GM18517 (cell line): ENCODE measurements at regions not wholly inside any gene's neighbourhood (a gene's known extent, or its start where the extent isn't known, plus 50 kb on each side); places are given as distances from the start of the nearest gene placed in this dataset.

Experiments used
- ATAC-seq: cut with Tn5 transposase; IDR thresholded peaks from one replicate; pipeline ENCODE4 v1.9.1; 2021; ENCODE audit warnings: mild to moderate bottlenecking, moderate library complexity; ENCODE audit not compliant: unreplicated experiment

- ATAC-seq = no peak
Measured at GRCh38 chr3:110375751-110376518, 695.7 kb upstream of the NECTIN3 start.

DNA sequence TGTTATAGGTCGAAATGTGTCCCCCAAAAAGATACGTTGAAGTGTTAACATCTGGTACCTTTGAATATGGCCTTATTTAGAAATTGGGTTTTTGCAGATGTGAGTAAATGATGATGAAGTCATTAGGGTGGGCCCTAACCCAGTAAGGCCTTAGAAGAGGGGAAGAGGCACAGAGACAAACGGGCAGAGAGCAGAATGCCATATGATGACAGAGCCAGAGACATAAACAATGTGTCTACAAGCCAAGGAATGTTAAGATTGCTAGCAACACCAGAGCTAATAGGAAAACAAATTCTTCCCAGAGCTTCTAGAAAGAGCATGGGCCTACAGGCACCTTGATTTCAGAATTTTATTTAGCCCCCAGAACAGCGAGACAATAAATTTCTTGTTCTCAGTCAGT is 693.1 kb upstream of the NECTIN3 start:
- ATAC-seq = no peak

DNA sequence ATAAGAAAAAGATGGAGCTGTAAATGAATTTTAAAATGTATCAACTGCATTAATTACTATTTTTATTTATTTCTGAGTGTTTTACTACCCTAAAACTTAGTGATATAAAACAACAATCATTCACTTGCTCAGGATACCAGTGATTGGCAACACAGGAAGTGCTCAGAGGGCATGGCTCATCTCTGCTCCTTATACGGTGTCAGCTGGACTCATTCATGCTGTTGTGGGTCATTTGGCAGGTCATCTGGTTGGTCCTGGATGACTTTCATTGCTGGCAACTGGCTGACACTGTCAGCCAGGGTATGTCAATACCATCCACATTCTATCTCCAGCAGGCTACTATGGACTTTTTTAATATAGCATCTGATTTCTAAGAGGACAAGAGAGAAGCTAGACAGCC is 689.6 kb upstream of the NECTIN3 start:
- ATAC-seq = no peak

DNA sequence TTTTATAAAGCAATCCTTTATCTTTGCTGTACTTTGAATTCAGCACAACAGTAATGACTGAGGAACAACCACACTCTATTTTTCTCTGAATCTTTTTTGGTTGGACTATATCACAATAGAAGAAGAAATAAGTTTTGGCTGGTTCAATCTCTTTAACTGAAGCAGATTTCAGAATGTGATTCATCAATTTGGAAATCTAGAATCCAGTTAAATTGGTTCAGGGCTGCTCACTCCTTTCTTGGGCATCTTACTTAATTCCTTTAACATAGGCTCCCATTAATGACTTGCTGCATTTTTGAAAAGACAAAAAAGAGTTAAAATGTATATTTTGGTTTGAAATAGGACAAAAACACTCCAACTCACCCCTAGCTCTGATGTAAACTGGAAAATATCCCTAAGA is 688.3 kb upstream of the NECTIN3 start:
- ATAC-seq = no peak

- no peak for ATAC-seq
Measured at GRCh38 chr3:110384601-110385000, 687.0 kb upstream of the NECTIN3 start.

GRCh38 chr3:110389005-110389404 is 682.6 kb upstream of the NECTIN3 start:
- no peak for ATAC-seq

DNA sequence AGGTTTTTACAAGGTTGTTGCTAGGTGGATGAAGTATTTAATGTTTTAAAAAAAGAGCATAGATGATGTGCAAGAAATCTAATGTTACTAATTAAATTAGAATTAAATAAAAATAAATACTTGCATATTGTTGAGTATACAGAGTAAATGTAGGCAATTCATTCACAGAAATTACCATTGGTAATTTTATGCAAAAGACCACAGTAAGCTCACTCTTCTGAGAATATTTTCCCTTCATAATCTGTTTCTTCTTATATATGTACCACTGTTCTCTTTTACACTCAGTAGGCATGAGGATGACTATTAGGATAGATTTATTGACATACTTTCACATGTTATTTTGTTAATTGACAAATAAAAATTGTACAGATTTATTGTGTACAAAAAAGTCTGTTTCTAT is 681.2 kb upstream of the NECTIN3 start:
- ATAC-seq = no peak

DNA sequence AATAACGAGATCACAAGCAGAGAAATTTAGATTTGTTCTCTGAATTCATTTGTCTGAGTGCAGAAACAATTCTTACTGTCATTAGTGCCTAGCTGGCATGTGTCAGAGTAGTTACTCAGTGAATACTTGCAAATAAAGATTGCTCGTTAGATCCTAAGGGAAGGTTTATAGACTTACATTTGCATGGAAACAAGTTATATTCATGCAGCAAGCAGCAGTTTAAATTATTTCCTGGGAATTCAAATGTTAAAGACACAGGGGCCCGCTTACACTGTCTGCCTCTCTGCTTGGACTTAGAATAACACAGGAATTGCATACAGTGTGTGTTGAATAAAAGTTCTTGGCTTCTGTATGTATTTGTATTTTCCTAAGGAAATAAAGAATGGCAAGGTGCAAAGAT is 680.6 kb upstream of the NECTIN3 start:
- ATAC-seq = no peak

DNA sequence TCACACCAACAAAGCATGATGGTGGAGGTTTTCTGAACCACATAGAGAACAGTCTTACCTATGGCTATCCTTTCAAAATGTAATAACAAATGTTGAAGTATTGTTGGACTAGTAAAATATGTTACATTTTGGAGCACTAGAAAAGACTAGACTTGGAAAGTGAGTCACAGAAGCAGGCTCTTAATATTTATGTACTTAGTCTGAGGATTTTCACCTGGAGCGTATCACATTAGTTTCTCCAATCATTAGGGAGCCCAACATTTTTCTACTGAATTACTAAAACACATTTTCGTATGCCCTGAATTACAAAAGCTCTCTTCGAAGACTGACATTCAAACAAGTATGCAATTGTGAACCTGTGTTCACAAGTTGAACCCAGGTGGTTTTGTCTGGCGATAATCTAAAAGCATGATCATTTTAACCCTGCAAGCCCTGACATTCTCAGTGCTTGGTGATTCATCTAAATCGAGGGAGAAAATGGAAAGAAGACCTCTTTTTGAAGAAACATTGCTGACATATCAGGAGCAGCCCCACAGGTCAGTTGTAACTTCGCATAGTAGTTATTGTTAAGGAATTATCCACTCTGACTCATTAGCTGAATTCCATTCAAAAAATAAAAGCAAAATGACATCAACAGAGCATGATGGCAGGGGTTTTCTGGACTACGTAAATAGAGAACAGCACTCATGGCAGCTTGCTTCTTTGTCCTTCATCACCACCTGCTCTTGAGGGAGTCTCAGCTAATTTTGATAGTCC is 679.8 kb upstream of the NECTIN3 start:
- ATAC-seq = no peak

DNA sequence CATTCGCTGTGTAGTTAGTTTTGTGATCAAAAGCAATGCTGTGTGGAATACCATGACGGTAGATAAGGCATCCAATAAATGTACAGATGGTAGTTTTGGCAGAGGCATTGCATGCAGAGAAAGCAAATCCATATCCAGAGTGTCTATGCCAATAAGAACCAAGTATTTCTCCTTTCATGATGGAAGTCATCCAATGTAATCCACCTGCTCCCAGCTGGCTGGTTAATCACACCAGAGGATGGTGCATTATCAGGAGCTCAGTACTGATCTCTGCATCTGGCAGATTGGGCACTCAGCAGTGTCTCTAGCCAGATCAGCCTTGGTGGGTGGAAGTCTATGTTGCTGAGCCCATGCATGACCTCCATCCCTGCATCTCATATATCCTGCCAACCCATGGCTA is 677.7 kb upstream of the NECTIN3 start:
- ATAC-seq = no peak

DNA sequence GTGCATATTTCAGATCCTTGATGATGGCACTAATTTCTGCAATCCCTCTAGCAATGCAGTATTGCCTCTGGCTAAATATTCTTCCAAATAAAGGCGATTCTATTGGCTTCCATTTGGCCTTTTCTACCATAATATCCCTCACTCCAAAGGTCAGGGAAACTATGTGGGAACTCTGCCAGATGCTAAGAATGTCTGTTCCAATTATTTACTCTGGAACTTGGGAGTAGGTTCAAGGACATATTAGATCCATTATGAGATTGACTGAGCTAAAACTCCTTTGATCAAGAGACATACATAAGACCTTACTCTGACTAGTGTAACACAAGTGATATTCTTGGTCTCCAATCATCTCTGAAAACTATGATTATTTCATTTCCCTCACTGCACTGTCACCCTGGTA is 674.5 kb upstream of the NECTIN3 start:
- ATAC-seq = no peak

DNA sequence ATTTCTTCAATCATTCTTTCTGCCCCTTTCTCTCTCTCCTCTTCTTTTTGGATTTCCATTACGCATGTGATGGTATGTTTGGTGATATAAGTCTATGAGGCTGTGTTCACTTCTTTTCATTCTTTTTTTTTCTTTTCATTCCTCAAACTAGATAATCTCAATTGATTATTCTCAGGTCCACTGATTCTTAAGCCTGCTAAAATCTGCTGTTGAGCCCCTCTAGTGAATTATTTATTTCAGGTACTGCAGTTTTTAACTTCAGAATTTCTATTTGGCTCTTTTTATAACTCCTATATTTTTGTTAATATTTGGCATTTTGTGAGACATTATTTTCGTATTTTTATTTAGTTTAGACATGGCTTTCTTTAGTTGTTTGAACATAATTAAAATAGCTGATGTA is 671.3 kb upstream of the NECTIN3 start:
- no peak for ATAC-seq

- ATAC-seq = no peak
Measured at GRCh38 chr3:110405830-110406585, 665.6 kb upstream of the NECTIN3 start.

GRCh38 chr3:110413266-110413665 is 658.4 kb upstream of the NECTIN3 start:
- no peak for ATAC-seq

DNA sequence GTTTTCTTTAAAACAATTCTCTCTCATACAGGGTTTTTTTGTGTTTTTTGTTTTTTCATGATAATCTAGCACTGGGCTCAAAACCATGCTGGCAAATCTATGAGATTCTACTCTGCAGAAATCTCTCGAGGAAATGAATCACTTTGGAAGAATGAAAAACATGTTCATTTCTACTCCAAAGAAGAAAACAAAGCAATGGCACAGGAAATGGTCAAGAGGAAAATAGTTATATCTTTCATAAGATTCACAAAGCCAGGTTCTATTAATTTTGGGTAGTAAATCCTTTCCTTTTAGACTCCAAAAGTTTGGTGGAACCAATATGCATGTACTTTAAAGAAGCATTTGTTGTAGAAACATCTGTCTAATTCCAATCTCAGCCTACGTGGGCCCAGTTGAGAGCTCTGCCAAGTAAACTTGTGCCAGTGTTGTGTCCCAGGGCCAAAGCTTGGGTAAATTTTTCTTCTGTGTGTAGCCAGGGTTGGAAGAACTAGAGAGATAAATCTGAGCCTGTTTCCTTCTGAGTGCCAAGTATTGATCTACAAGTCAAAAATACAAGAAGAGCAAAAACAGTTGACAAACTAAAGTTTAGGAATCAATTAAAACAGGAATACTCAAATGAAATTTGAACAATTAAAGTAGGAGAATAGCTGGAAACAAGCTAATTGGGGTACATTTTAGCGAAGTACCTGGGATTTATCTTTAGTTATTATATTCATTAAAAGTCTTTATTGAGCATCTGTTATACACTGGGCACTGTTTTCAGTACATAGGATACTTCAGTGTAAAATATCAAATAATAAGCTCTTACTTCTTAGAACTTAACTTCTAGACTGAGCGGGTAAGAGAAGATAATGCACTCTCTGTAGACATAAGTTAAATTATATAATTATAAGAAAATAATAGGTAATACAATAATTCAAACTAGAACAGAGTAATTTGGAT is 657.5 kb upstream of the NECTIN3 start:
- no peak for ATAC-seq

- no peak for ATAC-seq
Measured at GRCh38 chr3:110414855-110415254, 656.8 kb upstream of the NECTIN3 start.

GRCh38 chr3:110419096-110419495 is 652.5 kb upstream of the NECTIN3 start:
- ATAC-seq = no peak

GRCh38 chr3:110419601-110420000 is 652.0 kb upstream of the NECTIN3 start:
- no peak for ATAC-seq

DNA sequence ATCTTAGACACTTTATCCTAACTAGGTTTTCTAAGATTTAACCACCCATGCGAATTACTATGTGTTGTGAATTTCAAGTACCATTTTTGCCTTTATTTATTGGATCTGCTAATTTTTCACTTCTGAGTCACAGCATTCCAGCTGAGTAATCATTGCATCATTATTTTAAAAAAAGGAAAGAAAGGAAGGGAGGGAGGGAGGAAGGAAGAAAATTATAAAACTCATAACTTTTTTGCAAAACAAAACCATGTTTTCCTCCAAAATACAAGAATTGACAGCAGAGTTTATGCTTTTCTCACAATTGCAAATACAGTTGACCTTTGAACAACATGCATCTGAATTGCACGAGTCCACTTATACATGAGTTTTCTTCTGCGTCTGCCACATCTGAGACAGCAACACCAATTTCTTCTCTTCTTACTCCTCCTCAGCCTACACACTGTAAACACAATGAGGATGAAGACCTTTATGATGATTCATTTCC is 651.4 kb upstream of the NECTIN3 start:
- ATAC-seq = no peak

DNA sequence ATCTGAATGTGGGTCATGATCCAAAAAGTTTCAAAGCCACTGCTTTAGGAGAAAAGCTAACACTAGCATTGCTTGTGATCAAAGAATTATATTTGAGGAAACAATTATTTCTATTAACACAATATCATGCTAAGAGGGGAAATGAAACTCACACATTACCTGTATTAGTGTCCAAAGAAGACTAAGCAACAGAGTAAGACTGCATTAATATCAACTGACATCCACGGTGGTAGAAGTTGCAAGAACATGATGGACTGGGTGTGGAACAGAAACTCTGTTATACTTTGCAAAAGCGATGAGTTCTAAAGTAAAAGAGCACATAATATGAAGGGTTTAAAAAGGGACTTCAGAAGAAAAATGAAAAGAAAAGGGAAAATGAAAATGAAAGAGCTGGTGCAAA is 648.3 kb upstream of the NECTIN3 start:
- no peak for ATAC-seq

DNA sequence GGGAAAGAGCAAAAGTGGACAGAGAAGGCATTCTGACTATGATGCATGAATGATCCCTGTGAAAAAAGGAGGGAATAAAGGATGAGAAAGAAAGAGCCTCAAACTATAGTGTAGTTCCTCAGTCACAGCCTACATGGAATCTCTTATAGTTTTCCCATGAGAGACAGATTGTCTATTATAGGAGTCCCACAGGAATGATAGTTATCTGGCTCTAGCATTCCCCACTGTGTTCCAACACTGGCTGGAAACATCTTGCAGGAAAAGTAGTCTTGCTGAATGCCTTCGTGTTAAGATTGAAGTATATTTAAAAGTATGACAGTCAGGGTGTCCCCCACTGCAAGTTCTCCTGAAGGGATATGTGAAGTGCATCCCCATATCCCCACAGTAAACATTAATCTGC is 641.5 kb upstream of the NECTIN3 start:
- ATAC-seq = no peak
